ENCODE measurements at regions not wholly inside any gene's neighbourhood (a gene's known extent, or its start where the extent isn't known, plus 50 kb on each side); places are given as distances from the start of the nearest gene placed in this dataset.

GRCh38 chr16:13426736-13427135 is 493.2 kb upstream of the ERCC4 start:
- no peak for TF ChIP-seq CTCF (IDR thresholded peaks at IDR 0.05 in 2 of 3, conservative IDR thresholded peaks at IDR 0.05 in 1 of 3; ENCODE audit: insufficient read depth in 2 of 3, low read depth in 1 of 3, low read length in 3 of 3)
- TF ChIP-seq TCFL5 (CRISPR knock-in tag; conservative IDR thresholded peaks at IDR 0.05) = no peak
- TF ChIP-seq ETV6 (IDR thresholded peaks at IDR 0.05; ENCODE audit: borderline replicate concordance in 1 of 2, low read depth in 2 of 2, low read length in 1 of 2) = no peak
- TF ChIP-seq ETV6 (CRISPR knock-in tag; IDR thresholded peaks at IDR 0.05; ENCODE audit: borderline replicate concordance) = no peak
- TF ChIP-seq ZNF134 (CRISPR knock-in tag; conservative IDR thresholded peaks at IDR 0.05) = no peak
- no peak for TF ChIP-seq FOS (IDR thresholded peaks at IDR 0.05; ENCODE audit: extremely low read depth, insufficient read length)
- no peak for TF ChIP-seq ZBTB8A (IDR thresholded peaks at IDR 0.05; ENCODE audit: partially characterized antibody)
- TF ChIP-seq CCNT2 (IDR thresholded peaks at IDR 0.05; ENCODE audit: borderline replicate concordance, extremely low read depth, insufficient read length, low read depth, low read length) = no peak
- TF ChIP-seq ZBTB1 (CRISPR knock-in tag; IDR thresholded peaks at IDR 0.05; ENCODE audit: borderline replicate concordance, low read depth) = no peak
- no peak for TF ChIP-seq POLR2G (IDR thresholded peaks at IDR 0.05; ENCODE audit: low read depth, low read length)
- TF ChIP-seq RFX5 (IDR thresholded peaks at IDR 0.05; ENCODE audit: low read depth, low read length) = no peak
- TF ChIP-seq SRF (CRISPR knock-in tag; IDR thresholded peaks at IDR 0.05) = no peak
- no peak for TF ChIP-seq KDM5B (IDR thresholded peaks at IDR 0.05; ENCODE audit: insufficient replicate concordance, low read depth, low read length)
- TF ChIP-seq CGGBP1 (CRISPR knock-in tag; IDR thresholded peaks at IDR 0.05) = no peak
- no peak for TF ChIP-seq GABPA (tag; conservative IDR thresholded peaks at IDR 0.05; ENCODE audit: low read depth)
